ENCODE measurements at regions not wholly inside any gene's neighbourhood (a gene's known extent, or its start where the extent isn't known, plus 50 kb on each side); places are given as distances from the start of the nearest gene placed in this dataset.
"Not testable (repeated sequence)": the region's sequence is repeated elsewhere in the genome, so short reads cannot be mapped to it uniquely, and the experiment has no call there.

GRCh38 chr6:141195251-141195832, 937.4 kb upstream of the GJE1 start:
- TF ChIP-seq, protein P1, sequence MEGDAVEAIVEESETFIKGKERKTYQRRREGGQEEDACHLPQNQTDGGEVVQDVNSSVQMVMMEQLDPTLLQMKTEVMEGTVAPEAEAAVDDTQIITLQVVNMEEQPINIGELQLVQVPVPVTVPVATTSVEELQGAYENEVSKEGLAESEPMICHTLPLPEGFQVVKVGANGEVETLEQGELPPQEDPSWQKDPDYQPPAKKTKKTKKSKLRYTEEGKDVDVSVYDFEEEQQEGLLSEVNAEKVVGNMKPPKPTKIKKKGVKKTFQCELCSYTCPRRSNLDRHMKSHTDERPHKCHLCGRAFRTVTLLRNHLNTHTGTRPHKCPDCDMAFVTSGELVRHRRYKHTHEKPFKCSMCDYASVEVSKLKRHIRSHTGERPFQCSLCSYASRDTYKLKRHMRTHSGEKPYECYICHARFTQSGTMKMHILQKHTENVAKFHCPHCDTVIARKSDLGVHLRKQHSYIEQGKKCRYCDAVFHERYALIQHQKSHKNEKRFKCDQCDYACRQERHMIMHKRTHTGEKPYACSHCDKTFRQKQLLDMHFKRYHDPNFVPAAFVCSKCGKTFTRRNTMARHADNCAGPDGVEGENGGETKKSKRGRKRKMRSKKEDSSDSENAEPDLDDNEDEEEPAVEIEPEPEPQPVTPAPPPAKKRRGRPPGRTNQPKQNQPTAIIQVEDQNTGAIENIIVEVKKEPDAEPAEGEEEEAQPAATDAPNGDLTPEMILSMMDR (IDR thresholded peaks at IDR 0.05; ENCODE audit: extremely low read depth, low read depth, low read length): no peak
- no peak overlapping the region for H3K4me2 ChIP-seq (ENCODE audit: insufficient read depth, low read length)
- peak overlapping the region; percentile 13 for H2AFZ ChIP-seq (ENCODE audit: low read length)
- H3K4me1 ChIP-seq (ENCODE audit: insufficient read depth, low read length): no peaks in the 10 kb centered on the region
- H4K20me1 ChIP-seq (ENCODE audit: insufficient read depth, low read length): no peaks in the 10 kb centered on the region
- H3K9me3 ChIP-seq (ENCODE audit: low read depth, low read length): peaks cover 2% of the 10 kb centered on the region
- no peaks in the 10 kb centered on the region for H3K27me3 ChIP-seq (ENCODE audit: insufficient read depth, low read length)
- no peaks in the 10 kb centered on the region for H3K79me2 ChIP-seq (ENCODE audit: insufficient read depth, low read length)
- H3K27ac ChIP-seq (ENCODE audit: low read depth, low read length): no peak overlapping the region
- no peak overlapping the region for H3K4me3 ChIP-seq (ENCODE audit: insufficient read depth, low read length)
- no peak for DNase-seq (ENCODE audit: insufficient read length, low spot score, missing footprints)
- H3K36me3 ChIP-seq (ENCODE audit: insufficient read depth, low read length): no peaks in the 10 kb centered on the region

DNA sequence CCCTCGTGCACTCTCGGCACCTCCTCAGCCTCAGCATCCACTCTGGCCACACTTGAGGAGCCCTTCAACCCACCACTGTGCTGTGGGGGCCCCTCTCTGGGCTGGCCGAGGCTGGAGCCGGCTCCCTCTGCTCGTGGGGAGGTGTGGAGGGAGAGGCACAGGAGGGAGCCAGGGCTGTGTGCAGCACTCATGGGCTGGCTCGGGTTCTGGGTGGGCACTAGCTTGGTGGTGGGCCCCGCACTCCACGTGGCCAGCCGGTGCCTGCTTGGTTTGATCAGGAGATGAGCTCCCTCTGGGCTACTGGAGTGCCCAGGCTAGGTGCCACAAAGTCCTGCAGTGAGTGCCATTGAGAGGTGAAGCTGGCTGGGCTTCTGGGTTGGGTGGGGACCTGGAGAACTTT, 949.4 kb upstream of the GJE1 start:
- TF ChIP-seq, protein P1 (IDR thresholded peaks at IDR 0.05; ENCODE audit: extremely low read depth, low read depth, low read length): no peak
- Histone ChIP-seq H3K4me3 (ENCODE audit: insufficient read depth, low read length) (no peak overlapping the region), H3K9me3 (ENCODE audit: low read depth, low read length) (no peaks in the 10 kb centered on the region), H3K27me3 (ENCODE audit: insufficient read depth, low read length) (no peaks in the 10 kb centered on the region), H3K27ac (ENCODE audit: low read depth, low read length) (no peak overlapping the region), H3K36me3 (ENCODE audit: insufficient read depth, low read length) (no peaks in the 10 kb centered on the region), H4K20me1 (ENCODE audit: insufficient read depth, low read length) (no peaks in the 10 kb centered on the region), H3K4me2 (ENCODE audit: insufficient read depth, low read length) (no peak overlapping the region), H2AFZ (ENCODE audit: low read length) (no peak overlapping the region), H3K79me2 (ENCODE audit: insufficient read depth, low read length) (no peaks in the 10 kb centered on the region), H3K4me1 (ENCODE audit: insufficient read depth, low read length) (no peaks in the 10 kb centered on the region)
- no peak for DNase-seq (ENCODE audit: insufficient read length, low spot score, missing footprints)

DNA sequence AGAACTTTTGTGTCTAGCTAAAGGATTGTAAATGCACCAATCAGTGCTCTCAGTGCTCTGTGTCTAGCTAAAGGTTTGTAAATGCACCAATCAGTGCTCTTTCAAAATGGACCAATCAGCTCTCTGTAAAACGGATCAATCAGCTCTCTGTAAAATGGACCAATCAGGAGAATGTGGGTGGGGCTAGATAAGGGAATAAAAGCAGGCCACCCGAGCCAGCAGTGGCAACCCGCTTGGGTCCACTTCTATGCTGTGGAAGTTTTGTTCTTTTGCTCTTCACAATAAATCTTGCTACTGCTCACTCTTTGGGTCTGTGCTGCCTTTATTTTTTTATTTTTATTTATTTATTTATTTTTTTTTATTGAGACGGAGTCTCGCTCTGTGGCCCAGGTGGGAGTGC, 957.3 kb upstream of the GJE1 start:
- not testable (repeated sequence) for H3K79me2 ChIP-seq (ENCODE audit: insufficient read depth, low read length); H3K4me2 ChIP-seq (ENCODE audit: insufficient read depth, low read length); H3K4me3 ChIP-seq (ENCODE audit: insufficient read depth, low read length); H3K27ac ChIP-seq (ENCODE audit: low read depth, low read length); H3K27me3 ChIP-seq (ENCODE audit: insufficient read depth, low read length); H3K9me3 ChIP-seq (ENCODE audit: low read depth, low read length); H3K4me1 ChIP-seq (ENCODE audit: insufficient read depth, low read length); H4K20me1 ChIP-seq (ENCODE audit: insufficient read depth, low read length); H2AFZ ChIP-seq (ENCODE audit: low read length); H3K36me3 ChIP-seq (ENCODE audit: insufficient read depth, low read length); DNase-seq (ENCODE audit: insufficient read length, low spot score, missing footprints)

GRCh38 chr6:141174932-141175331, 957.8 kb upstream of the GJE1 start:
- H4K20me1 ChIP-seq (ENCODE audit: insufficient read depth, low read length): no peaks in the 10 kb centered on the region
- no peak overlapping the region for H3K4me3 ChIP-seq (ENCODE audit: insufficient read depth, low read length)
- H3K4me1 ChIP-seq (ENCODE audit: insufficient read depth, low read length): no peaks in the 10 kb centered on the region
- no peak overlapping the region for H3K27ac ChIP-seq (ENCODE audit: low read depth, low read length)
- H2AFZ ChIP-seq (ENCODE audit: low read length): no peak overlapping the region
- no peak overlapping the region for H3K4me2 ChIP-seq (ENCODE audit: insufficient read depth, low read length)
- H3K79me2 ChIP-seq (ENCODE audit: insufficient read depth, low read length): no peaks in the 10 kb centered on the region
- no peak for DNase-seq (ENCODE audit: insufficient read length, low spot score, missing footprints)
- TF ChIP-seq, protein P1 (IDR thresholded peaks at IDR 0.05; ENCODE audit: extremely low read depth, low read depth, low read length): no peak
- H3K27me3 ChIP-seq (ENCODE audit: insufficient read depth, low read length): no peaks in the 10 kb centered on the region
- no peaks in the 10 kb centered on the region for H3K9me3 ChIP-seq (ENCODE audit: low read depth, low read length)
- no peaks in the 10 kb centered on the region for H3K36me3 ChIP-seq (ENCODE audit: insufficient read depth, low read length)
